ENCODE measurements at regions not wholly inside any gene's neighbourhood (a gene's known extent, or its start where the extent isn't known, plus 50 kb on each side); places are given as distances from the start of the nearest gene placed in this dataset.
"Not testable (repeated sequence)": the region's sequence is repeated elsewhere in the genome, so short reads cannot be mapped to it uniquely, and the experiment has no call there.

- DNase-seq (ENCODE audit: low read depth): no peak
Measured at GRCh38 chr13:33554919-33555791, 262.8 kb upstream of the RFC3 start.

DNA sequence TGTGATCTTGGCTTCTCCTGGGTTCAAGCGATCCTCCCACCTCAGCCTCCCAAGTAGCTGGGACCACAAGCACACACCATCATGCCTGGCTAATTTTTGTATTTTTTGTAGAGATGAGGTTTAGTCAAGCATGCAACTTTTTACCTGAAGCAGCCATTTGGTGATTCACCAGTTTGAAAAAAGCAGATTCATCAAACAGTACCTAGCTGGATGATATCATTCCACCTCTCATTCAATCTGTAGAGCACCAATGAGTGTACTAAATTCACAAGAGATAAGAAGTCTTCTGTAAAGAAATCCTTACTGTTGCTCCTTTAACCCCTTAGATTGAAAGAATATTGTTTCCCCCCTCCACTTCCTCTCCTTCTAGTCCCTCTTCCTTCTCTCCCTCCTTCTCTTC lies 261.1 kb upstream of the RFC3 start:
- DNase-seq (ENCODE audit: low read depth): no peak

- no peak for DNase-seq (ENCODE audit: low read depth)
Measured at GRCh38 chr13:33560726-33561125, 257.2 kb upstream of the RFC3 start.

GRCh38 chr13:33561627-33562026 lies 256.3 kb upstream of the RFC3 start:
- no peak for DNase-seq (ENCODE audit: low read depth)

DNA sequence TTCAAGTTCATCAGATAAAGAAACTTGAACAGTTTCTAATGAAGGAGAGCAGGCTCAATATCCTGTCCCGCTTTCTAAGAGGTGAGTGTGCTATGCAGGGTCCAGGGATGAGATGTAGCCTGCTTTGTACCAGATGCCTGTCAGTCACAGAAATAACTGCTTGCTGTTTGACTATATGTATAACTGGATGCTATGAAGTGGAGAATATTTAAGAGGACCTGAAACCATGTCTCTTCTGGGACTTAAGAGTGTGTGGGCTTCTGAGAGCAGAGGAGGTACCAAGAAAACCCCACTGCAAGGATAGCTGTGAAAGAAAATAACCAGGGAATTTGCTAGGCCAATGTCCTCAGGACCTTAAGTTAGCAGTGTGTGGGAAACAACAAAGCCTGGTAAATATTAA lies 246.3 kb upstream of the RFC3 start:
- DNase-seq (ENCODE audit: low read depth): no peak

DNA sequence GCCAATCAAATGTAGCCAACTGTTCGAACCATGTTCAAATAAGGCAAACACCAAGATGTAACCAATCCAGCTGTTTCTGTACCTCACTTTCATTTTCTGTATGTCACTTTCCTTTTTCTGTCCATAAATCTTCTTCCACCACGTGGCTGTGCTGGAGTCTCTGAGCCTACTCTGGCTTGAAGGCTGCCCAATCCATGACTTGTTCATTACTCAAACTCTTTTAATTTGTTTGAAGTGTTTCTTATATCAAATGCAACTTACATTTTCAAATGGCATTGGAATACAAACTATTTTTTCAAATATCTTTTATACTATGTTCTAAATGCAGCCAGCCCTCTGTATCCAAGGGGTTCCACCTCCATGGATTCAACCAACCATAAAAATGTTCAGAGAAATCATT lies 245.6 kb upstream of the RFC3 start:
- DNase-seq (ENCODE audit: low read depth): not testable (repeated sequence)

DNA sequence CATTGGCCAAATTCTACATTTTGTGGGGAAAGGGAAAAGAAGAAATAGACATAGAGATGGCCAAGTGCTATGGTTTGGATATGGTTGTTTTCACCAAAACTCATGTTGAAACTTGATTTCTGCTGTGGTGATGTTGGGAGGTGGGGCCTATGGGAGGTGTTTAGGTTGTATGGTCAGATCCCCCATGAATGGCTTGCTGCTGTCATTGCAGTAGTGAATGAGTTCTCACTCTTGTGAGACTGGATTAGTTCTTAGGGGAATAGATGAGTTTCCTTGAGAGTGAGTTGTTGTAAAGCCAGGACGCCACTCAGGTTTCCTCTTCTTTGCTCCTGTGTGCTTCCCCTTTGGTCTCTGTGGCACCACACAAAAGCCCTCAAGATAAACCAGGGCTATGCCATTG lies 242.6 kb upstream of the RFC3 start:
- no peak for DNase-seq (ENCODE audit: low read depth)

- no peak for DNase-seq (ENCODE audit: low read depth)
Measured at GRCh38 chr13:33577007-33577406, 240.9 kb upstream of the RFC3 start.

DNA sequence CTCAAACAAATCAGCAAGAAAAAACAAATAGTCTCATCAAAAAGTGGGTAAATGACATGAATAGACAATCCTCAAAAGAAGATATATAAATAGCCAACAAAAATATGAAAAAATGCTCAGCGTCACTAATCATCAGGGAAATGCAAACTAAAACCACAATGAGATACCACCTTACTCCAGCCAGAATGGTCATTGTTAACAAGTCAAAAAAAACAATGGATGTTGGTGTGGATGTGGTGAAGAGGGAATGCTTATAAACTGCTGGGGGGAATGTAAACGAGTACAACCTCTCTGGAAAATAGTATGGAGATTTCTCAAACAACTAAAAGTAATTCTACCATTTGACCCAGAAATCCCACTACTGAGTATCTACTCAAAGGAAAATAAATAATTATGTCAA lies 239.2 kb upstream of the RFC3 start:
- no peak for DNase-seq (ENCODE audit: low read depth)

GRCh38 chr13:33582121-33582520 lies 235.8 kb upstream of the RFC3 start:
- no peak for DNase-seq (ENCODE audit: low read depth)

GRCh38 chr13:33583398-33583797 lies 234.6 kb upstream of the RFC3 start:
- DNase-seq (ENCODE audit: low read depth): no peak

DNA sequence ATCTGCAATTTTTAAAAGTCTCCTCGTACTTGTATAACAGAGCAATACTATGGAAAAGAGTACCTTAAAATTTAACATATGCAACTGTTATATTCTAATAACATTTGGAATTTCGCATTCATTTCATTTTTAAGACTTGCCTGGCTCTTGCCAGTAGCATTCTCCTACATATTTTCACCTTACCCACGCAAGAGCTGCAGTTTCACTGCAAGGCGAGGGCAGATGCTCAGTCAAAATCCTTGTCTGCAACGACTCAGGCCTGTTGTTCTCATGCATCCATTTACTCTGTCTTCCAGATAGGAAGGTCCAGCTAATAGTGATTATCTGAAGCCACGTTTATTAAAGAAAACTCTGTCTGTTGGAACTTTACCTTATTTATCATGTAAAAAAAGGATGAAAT lies 227.0 kb upstream of the RFC3 start:
- no peak for DNase-seq (ENCODE audit: low read depth)

GRCh38 chr13:33606692-33607091 lies 211.3 kb upstream of the RFC3 start:
- DNase-seq (ENCODE audit: low read depth): no peak

GRCh38 chr13:33610438-33611120 lies 207.4 kb upstream of the RFC3 start:
- peak; percentile 37 for DNase-seq (ENCODE audit: low read depth)

DNA sequence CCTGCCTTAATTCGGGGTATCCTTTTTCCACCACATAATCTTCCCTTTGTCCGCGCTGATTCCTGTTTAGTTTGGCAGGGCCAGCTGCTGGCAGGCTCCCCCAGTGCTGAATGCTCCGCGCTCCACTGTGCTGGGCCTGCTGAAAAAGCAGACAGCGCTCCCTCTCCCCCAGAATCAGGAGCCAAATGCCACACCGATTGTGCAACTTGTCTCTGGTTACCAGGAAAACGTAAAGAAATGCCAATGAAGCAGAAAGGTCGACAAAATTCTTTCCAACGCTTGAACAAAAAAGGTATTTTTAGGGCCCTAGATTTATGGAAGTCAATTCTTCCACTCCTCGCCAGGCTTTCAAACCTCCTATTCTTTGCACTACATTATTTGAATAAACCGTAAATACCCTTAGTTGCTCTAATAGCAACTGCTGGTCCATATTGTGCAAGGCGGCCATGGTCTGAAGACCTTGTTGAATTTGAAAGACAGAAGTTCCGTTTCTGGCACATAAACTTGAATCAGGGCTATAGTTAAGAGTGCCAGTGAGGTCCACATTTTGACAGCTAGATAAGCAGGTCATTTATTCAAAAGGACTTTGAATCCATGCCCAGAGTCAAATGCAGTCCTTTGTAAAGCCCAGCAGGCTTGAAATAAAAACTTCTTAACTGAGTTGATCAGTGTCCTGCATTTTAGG lies 206.7 kb upstream of the RFC3 start:
- no peak for DNase-seq (ENCODE audit: low read depth)

DNA sequence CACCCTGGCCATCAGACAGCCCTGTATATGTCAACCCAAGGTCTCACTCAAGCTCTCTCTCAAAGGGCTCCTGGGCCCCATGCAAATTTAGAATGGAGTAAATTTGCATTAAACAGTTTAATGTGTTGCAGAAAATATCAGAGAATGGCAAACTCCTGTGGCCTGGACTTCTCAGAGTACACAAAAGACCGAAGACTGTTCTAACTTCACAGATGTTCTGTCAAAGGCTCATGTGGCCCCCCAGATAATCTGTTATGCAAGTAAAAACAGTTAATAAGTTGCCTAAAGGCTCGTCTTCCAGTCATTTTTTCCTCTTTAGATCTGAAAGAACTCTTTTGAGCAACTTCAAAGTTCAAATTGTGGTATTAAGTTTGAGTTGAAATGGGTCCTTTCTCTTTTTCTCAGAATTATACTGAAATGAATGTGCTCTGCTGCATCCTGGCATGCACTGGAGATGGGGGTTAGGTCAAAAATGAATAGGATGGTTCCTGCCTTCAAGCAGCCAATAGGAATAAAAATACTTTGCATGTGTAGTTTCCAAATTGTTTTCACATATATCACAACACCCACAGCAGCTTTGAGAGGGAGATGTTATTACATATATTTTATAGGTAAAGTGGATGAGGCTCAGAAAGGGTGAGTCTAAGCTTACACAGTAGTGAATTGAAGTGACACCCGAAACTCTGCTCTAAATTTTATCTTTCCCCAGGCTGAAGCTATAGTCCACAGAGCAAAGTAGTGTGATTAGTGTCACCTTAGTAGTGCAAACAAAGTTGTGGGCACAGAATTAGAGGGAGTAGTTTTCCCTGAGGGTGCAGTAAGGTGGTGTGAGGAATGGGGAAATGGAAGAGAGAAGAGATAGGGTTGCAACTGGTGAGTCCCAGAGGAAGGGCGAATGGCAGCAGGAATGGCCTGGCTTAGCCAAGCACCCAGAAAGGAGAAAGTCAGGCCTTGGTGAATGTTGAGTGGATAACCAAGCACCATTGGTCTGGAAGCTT lies 205.0 kb upstream of the RFC3 start:
- no peak for DNase-seq (ENCODE audit: low read depth)

DNA sequence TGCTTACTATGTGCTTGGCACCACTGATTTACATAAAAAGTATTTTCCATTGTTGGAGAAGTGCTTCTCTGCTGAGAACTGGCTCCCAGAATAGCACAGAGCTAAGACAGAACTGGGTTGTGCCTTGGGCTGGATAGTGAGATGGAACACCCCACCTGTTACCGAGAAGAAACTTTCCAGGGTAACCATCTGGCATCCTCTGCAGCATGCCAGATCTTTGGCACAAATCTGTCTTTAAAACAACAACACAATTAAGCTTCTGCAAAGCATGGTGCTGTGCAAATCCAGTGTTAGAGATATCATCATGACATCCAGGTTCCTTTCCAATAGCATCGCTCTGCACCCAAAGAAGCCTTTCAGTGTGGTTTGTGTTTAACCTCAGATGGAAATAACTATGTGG lies 202.5 kb upstream of the RFC3 start:
- DNase-seq (ENCODE audit: low read depth): no peak

- no peak for DNase-seq (ENCODE audit: low read depth)
Measured at GRCh38 chr13:33616130-33616529, 201.8 kb upstream of the RFC3 start.

GRCh38 chr13:33617055-33617454 lies 200.9 kb upstream of the RFC3 start:
- no peak for DNase-seq (ENCODE audit: low read depth)

DNA sequence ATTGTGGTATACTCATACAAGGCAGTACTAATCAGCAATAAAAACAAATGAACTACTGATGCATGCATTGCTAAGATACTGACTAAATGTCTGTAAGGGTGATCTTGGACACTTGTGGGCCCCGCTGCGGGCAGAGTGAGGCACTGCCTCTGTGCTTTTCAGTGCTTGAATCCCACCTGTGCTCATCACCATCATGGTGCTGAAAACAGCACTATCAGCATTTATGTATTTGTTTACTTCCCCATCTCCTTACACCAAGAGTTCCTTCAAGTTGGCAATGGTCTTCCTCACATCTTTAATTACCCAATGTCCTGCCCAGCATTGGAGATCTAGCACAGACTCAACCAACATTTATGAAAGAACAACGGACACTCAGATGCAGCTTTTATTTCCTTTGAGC lies 193.7 kb upstream of the RFC3 start:
- DNase-seq (ENCODE audit: low read depth): no peak

- no peak for DNase-seq (ENCODE audit: low read depth)
Measured at GRCh38 chr13:33624740-33625139, 193.2 kb upstream of the RFC3 start.

DNA sequence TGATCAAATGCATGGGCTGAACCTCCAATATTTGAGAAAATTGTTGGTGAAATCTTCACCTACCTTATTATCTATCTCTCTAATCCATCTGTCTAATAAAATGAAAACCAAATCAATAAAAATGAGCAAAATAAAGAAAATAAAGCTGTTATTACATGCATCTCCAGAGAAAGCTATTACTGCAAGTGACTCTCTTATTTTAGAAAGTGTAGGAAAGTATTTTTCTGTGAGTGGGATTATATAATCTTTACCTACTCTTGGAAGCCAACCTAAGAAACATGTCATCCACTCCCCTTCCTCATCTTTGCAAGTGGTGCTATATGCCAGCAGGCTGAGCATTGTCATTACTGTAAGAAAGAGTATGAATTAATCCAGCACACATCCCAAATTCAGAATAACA lies 191.5 kb upstream of the RFC3 start:
- DNase-seq (ENCODE audit: low read depth): no peak

Measured in T follicular helper cell (primary cell).